ENCODE measurements at regions not wholly inside any gene's neighbourhood (a gene's known extent, or its start where the extent isn't known, plus 50 kb on each side); places are given as distances from the start of the nearest gene placed in this dataset.

DNA sequence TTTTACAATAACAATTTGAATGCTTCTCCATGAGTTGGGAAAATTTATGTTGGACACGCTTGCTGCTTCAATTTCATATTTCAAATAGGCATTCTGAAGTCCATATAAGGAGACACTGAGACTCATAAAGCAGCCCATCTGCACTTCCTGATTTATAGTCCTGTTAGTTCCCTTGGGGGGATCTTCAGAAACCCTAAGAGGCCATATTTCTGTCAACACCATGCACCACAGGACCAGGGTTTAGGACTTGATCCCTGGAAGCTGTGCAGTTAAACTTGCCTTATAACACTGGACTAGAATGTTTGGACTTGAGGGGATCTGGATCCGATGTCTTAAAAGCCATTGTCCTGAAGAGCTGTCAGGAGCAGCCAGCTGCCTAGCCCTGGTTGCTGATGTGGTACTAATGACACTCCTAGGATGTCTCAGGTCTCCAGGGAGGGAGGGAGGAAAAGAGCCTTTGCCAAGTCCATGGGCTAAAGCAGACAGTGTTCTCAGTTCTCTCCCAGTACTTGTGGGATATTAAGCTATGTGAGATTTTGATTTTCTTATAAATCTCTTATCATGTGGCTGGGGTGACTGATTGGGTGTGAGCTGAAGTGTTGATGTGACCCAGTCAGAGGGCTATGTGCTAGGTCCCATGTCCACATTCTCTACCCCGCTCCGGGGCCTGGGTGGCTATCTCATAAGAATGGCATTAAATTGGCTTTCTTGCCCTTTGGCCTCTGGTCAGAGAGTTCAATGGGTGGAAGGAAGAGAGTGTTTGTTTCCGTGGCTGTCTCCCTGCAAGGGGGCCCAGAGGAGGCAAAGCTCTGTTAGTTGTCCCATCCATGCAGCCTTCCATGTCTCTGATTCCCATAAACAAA is 399.8 kb downstream of the OSTF1 start:
- TF ChIP-seq CTCF (conservative IDR thresholded peaks at IDR 0.05) (no peak), EZH2 (IDR thresholded peaks at IDR 0.05; ENCODE audit: low read depth) (no peak)
- Histone ChIP-seq H3K4me3 (no peak overlapping the region), H3K27me3 (ENCODE audit: insufficient read depth, low read depth) (no peaks in the 10 kb centered on the region), H3K9me3 (ENCODE audit: insufficient read depth, low read depth) (no peaks in the 10 kb centered on the region), H3K79me2 (ENCODE audit: low read depth) (no peaks in the 10 kb centered on the region), H3K4me1 (replicated peaks; ENCODE audit: insufficient read depth) (no peaks in the 10 kb centered on the region), H3K4me2 (no peak overlapping the region), H4K20me1 (ENCODE audit: insufficient read depth) (no peaks in the 10 kb centered on the region), H3F3A (ENCODE audit: insufficient read depth, low read depth) (no peaks in the 10 kb centered on the region), H2AFZ (no peak overlapping the region), H3K9me2 (ENCODE audit: insufficient read depth) (no peaks in the 10 kb centered on the region), H3K36me3 (ENCODE audit: low read depth) (no peaks in the 10 kb centered on the region), H3K27ac (no peak overlapping the region)
- DNase-seq = no peak
- ChIA-PET CTCF (no interaction called here), POLR2A (ENCODE audit: unreplicated experiment) (interaction anchor here (0.7 kb wide), 1 partner anchor 100 kb away, joined by 3 read pairs; no protein-coding TSS in a partner anchor)
- intact Hi-C loops (cut with micrococcal nuclease; ENCODE audit: unreplicated experiment) = loop anchor here (10.0 kb wide), 1 partner anchor 63 kb away; no protein-coding TSS in a partner anchor
- no TSS peak for BruUV-seq (replicated peaks)

GRCh38 chr9:75488719-75489110 is 400.4 kb downstream of the OSTF1 start:
- Histone ChIP-seq H2AFZ (no peak overlapping the region), H3K9me2 (ENCODE audit: insufficient read depth) (no peaks in the 10 kb centered on the region), H3K27me3 (ENCODE audit: insufficient read depth, low read depth) (no peaks in the 10 kb centered on the region), H3K4me3 (no peak overlapping the region), H4K20me1 (ENCODE audit: insufficient read depth) (no peaks in the 10 kb centered on the region), H3K27ac (no peak overlapping the region), H3K79me2 (ENCODE audit: low read depth) (no peaks in the 10 kb centered on the region), H3K36me3 (ENCODE audit: low read depth) (no peaks in the 10 kb centered on the region), H3K4me1 (replicated peaks; ENCODE audit: insufficient read depth) (no peaks in the 10 kb centered on the region), H3K4me2 (no peak overlapping the region), H3K9me3 (ENCODE audit: insufficient read depth, low read depth) (no peaks in the 10 kb centered on the region), H3F3A (ENCODE audit: insufficient read depth, low read depth) (no peaks in the 10 kb centered on the region)
- TF ChIP-seq CTCF (conservative IDR thresholded peaks at IDR 0.05) (no peak), EZH2 (IDR thresholded peaks at IDR 0.05; ENCODE audit: low read depth) (no peak)
- no TSS peak for BruUV-seq (replicated peaks)
- no peak for DNase-seq
- intact Hi-C loops (cut with micrococcal nuclease; ENCODE audit: unreplicated experiment) = loop anchor here (10.0 kb wide), 1 partner anchor 64 kb away; no protein-coding TSS in a partner anchor
- POLR2A ChIA-PET (ENCODE audit: unreplicated experiment) = no interaction called here
- CTCF ChIA-PET = no interaction called here

GRCh38 chr9:75490326-75490725 is 400.1 kb upstream of the PCSK5 start:
- ChIA-PET POLR2A (ENCODE audit: unreplicated experiment) (no interaction called here), CTCF (no interaction called here)
- H3K36me3 ChIP-seq (ENCODE audit: low read depth) = no peaks in the 10 kb centered on the region
- TF ChIP-seq CTCF (conservative IDR thresholded peaks at IDR 0.05) (no peak), EZH2 (IDR thresholded peaks at IDR 0.05; ENCODE audit: low read depth) (no peak)
- no peak overlapping the region for H3K4me3 ChIP-seq
- no peaks in the 10 kb centered on the region for H4K20me1 ChIP-seq (ENCODE audit: insufficient read depth)
- no peaks in the 10 kb centered on the region for H3K27me3 ChIP-seq (ENCODE audit: insufficient read depth, low read depth)
- intact Hi-C loops (cut with micrococcal nuclease; ENCODE audit: unreplicated experiment) = no loop called here
- H3K27ac ChIP-seq = no peak overlapping the region
- no peaks in the 10 kb centered on the region for H3F3A ChIP-seq (ENCODE audit: insufficient read depth, low read depth)
- H2AFZ ChIP-seq = no peak overlapping the region
- H3K4me2 ChIP-seq = no peak overlapping the region
- no peak for DNase-seq
- no peaks in the 10 kb centered on the region for H3K79me2 ChIP-seq (ENCODE audit: low read depth)
- H3K9me3 ChIP-seq (ENCODE audit: insufficient read depth, low read depth) = no peaks in the 10 kb centered on the region
- no peaks in the 10 kb centered on the region for H3K9me2 ChIP-seq (ENCODE audit: insufficient read depth)
- no peaks in the 10 kb centered on the region for H3K4me1 ChIP-seq (replicated peaks; ENCODE audit: insufficient read depth)
- BruUV-seq (replicated peaks) = no TSS peak
